WERI-Rb-1 (cell line): ENCODE measurements at regions not wholly inside any gene's neighbourhood (a gene's known extent, or its start where the extent isn't known, plus 50 kb on each side); places are given as distances from the start of the nearest gene placed in this dataset.

Experiments used
- DNase-seq: peaks from one replicate; pipeline ENCODE4 v3.0.0-alpha.2; 2020
- H3K27ac ChIP-seq: fragments of 250-450 bp; sonication (Bioruptor Pico); 2 replicates; pipeline ENCODE4 v1.5.1; 2020; ENCODE audit warnings: mild to moderate bottlenecking, moderate library complexity
- H3K27me3 ChIP-seq: fragments of 250-450 bp; sonication (Bioruptor Pico); 2 replicates; pipeline ENCODE4 v1.5.1; 2021; ENCODE audit warnings: mild to moderate bottlenecking, low read depth, moderate library complexity; ENCODE audit not compliant: insufficient read depth, severe bottlenecking
- H3K36me3 ChIP-seq: fragments of 250-450 bp; sonication (Bioruptor Pico); 2 replicates; pipeline ENCODE4 v1.5.1; 2020; ENCODE audit warnings: mild to moderate bottlenecking, moderate library complexity
- H3K4me3 ChIP-seq: 2 replicates; pipeline ENCODE4 v1.5.1; 2011; ENCODE audit warnings: low read depth, mild to moderate bottlenecking, control low read depth, low read length
- H3K9me3 ChIP-seq: fragments of 250-450 bp; sonication (Bioruptor Pico); 2 replicates; pipeline ENCODE4 v1.5.1; 2021; ENCODE audit warnings: mild to moderate bottlenecking, moderate library complexity; ENCODE audit not compliant: severe bottlenecking
- TF ChIP-seq, protein P1 (sequence below): IDR thresholded peaks from 2 replicates; pipeline ENCODE4 v1.5.1; 2011; ENCODE audit warnings: low read depth, mild to moderate bottlenecking, control low read depth, inconsistent platforms, low read length

GRCh38 chr2:215727507-215728503, 285.5 kb downstream of the MREG start:
- Histone ChIP-seq H3K27ac (no peak overlapping the region), H3K36me3 (no peaks in the 10 kb centered on the region), H3K4me3 (no peak overlapping the region), H3K27me3 (no peaks in the 10 kb centered on the region), H3K9me3 (no peaks in the 10 kb centered on the region)
- TF ChIP-seq, protein P1, sequence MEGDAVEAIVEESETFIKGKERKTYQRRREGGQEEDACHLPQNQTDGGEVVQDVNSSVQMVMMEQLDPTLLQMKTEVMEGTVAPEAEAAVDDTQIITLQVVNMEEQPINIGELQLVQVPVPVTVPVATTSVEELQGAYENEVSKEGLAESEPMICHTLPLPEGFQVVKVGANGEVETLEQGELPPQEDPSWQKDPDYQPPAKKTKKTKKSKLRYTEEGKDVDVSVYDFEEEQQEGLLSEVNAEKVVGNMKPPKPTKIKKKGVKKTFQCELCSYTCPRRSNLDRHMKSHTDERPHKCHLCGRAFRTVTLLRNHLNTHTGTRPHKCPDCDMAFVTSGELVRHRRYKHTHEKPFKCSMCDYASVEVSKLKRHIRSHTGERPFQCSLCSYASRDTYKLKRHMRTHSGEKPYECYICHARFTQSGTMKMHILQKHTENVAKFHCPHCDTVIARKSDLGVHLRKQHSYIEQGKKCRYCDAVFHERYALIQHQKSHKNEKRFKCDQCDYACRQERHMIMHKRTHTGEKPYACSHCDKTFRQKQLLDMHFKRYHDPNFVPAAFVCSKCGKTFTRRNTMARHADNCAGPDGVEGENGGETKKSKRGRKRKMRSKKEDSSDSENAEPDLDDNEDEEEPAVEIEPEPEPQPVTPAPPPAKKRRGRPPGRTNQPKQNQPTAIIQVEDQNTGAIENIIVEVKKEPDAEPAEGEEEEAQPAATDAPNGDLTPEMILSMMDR, result no peak
- no peak for DNase-seq

GRCh38 chr2:215726070-215726469, 287.3 kb downstream of the MREG start:
- no peaks in the 10 kb centered on the region for H3K27me3 ChIP-seq
- TF ChIP-seq, protein P1, result no peak
- no peaks in the 10 kb centered on the region for H3K36me3 ChIP-seq
- H3K9me3 ChIP-seq, result no peaks in the 10 kb centered on the region
- H3K4me3 ChIP-seq, result no peak overlapping the region
- no peak for DNase-seq
- H3K27ac ChIP-seq, result no peak overlapping the region

- H3K27me3 ChIP-seq, result no peaks in the 10 kb centered on the region
- no peak overlapping the region for H3K4me3 ChIP-seq
- no peaks in the 10 kb centered on the region for H3K9me3 ChIP-seq
- DNase-seq, result no peak
- no peaks in the 10 kb centered on the region for H3K36me3 ChIP-seq
- TF ChIP-seq, protein P1, result no peak
- no peak overlapping the region for H3K27ac ChIP-seq
Measured at GRCh38 chr2:215724146-215724545, 288.3 kb upstream of the FN1 start.

DNA sequence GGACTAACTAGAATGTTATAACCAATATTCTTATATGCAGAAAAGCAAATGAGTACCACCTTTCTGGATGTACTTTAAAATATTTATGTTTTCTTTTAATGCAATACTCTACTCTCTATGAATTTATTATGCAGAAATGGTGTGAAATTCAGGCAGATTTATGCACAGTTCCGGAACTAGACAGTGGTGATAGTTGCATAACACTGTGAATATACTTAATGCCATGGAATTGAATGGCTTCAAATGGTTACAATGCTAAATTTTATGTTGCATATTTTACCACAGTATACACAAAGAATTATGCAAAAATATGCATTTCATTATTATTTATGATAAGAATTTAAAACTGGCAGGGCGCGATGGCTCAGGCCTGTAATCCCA, 287.8 kb upstream of the FN1 start:
- DNase-seq, result no peak
- no peak overlapping the region for H3K27ac ChIP-seq
- H3K9me3 ChIP-seq, result no peaks in the 10 kb centered on the region
- no peaks in the 10 kb centered on the region for H3K36me3 ChIP-seq
- TF ChIP-seq, protein P1, result no peak
- no peak overlapping the region for H3K4me3 ChIP-seq
- H3K27me3 ChIP-seq, result no peaks in the 10 kb centered on the region

DNA sequence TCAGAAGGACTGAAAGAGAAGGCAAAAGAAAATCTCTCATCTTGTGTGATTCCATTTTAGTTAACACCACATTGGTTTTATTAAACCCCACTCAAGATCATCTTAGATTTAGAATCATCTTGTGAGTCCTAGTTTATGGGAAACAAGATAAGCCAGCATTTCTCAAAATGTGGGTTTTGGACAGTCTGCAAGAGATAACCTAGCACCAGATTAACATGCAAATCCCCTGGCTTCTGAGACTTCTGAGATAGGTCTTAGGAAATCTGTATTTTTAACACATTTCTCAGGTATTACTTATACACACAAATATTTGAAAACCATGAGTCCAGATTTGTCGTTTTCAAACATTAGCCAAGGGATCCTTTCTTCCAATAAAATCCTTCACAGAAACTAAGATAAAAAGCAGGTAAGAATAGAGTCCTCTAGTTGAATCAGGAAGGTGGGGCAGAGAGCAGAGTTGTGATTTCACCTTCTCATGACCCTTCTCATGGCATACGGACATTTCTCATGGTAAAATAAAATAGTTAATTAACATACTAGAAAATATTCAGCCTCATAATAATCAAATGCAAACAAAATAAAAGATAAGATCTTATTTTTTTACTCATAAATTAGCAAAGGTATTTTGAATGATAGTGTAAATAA, 287.2 kb upstream of the FN1 start:
- Histone ChIP-seq H3K27ac (no peak overlapping the region), H3K27me3 (no peaks in the 10 kb centered on the region), H3K36me3 (no peaks in the 10 kb centered on the region), H3K9me3 (no peaks in the 10 kb centered on the region), H3K4me3 (no peak overlapping the region)
- no peak for DNase-seq
- TF ChIP-seq, protein P1, result no peak
